22Rv1 (cell line): ENCODE measurements at regions not wholly inside any gene's neighbourhood (a gene's known extent, or its start where the extent isn't known, plus 50 kb on each side); places are given as distances from the start of the nearest gene placed in this dataset.

Experiments
- ZFX ChIP-seq: fragments of 450-650 bp; IDR thresholded peaks from 2 replicates; pipeline ENCODE4 v1.6.1; 2017; ENCODE audit warnings: antibody characterized with exemption, borderline replicate concordance
- TF ChIP-seq, protein P1 (sequence below): fragments of 450-650 bp; IDR thresholded peaks from 2 replicates; pipeline ENCODE4 v1.5.1; 2017; ENCODE audit warnings: mild to moderate bottlenecking

DNA sequence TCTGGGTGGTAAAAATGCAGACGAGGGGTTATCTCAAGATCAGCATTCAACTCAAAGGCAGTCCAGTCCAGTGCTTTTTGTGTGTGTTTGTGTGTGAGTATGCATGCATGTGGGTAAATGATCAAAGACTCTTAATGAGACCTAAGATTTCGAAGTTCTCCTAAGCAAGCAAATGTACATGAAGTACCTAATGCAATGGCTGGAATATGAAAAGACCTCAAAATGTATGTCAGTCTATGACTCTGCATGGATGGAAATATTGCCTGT, 151.0 kb upstream of the L3MBTL4 start:
- TF ChIP-seq, protein P1, sequence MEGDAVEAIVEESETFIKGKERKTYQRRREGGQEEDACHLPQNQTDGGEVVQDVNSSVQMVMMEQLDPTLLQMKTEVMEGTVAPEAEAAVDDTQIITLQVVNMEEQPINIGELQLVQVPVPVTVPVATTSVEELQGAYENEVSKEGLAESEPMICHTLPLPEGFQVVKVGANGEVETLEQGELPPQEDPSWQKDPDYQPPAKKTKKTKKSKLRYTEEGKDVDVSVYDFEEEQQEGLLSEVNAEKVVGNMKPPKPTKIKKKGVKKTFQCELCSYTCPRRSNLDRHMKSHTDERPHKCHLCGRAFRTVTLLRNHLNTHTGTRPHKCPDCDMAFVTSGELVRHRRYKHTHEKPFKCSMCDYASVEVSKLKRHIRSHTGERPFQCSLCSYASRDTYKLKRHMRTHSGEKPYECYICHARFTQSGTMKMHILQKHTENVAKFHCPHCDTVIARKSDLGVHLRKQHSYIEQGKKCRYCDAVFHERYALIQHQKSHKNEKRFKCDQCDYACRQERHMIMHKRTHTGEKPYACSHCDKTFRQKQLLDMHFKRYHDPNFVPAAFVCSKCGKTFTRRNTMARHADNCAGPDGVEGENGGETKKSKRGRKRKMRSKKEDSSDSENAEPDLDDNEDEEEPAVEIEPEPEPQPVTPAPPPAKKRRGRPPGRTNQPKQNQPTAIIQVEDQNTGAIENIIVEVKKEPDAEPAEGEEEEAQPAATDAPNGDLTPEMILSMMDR: no peak
- no peak for TF ChIP-seq ZFX
